Neural crest cell (in vitro differentiated cells): ENCODE measurements at regions not wholly inside any gene's neighbourhood (a gene's known extent, or its start where the extent isn't known, plus 50 kb on each side); places are given as distances from the start of the nearest gene placed in this dataset.

Experiments used
- DNase-seq: peaks from one replicate; pipeline ENCODE4 v3.0.0; 2021; ENCODE audit warnings: low read depth, mixed read lengths, low spot score
- H3K27ac Mint-ChIP-seq: one replicate; pipeline ENCODE4 v1.8.0; 2021; ENCODE audit warnings: mild to moderate bottlenecking, mixed read lengths; ENCODE audit not compliant: unreplicated experiment
- H3K27me3 Mint-ChIP-seq: 2 replicates; pipeline ENCODE4 v1.8.0; 2021; ENCODE audit warnings: low read depth, mild to moderate bottlenecking, mixed read lengths
- H3K36me3 Mint-ChIP-seq: 2 replicates; pipeline ENCODE4 v1.8.0; 2021; ENCODE audit warnings: low read depth, mild to moderate bottlenecking, mixed read lengths
- H3K4me1 Mint-ChIP-seq: 2 replicates; pipeline ENCODE4 v1.8.0; 2021; ENCODE audit warnings: mixed read lengths
- H3K4me3 Mint-ChIP-seq: one replicate; pipeline ENCODE4 v1.8.0; 2021; ENCODE audit warnings: mild to moderate bottlenecking, mixed read lengths
- H3K9me3 Mint-ChIP-seq: 2 replicates; pipeline ENCODE4 v1.8.0; 2021; ENCODE audit warnings: mixed read lengths
- CTCF ChIP-seq: fragments of 200-600 bp; sonication (generic); conservative IDR thresholded peaks from 2 replicates; pipeline ENCODE4 v1.5.0; 2021; ENCODE audit warnings: antibody characterized with exemption, mild to moderate bottlenecking

- Mint-ChIP-seq H3K36me3 (no peaks in the 10 kb centered on the region), H3K27me3 (peaks cover 7% of the 10 kb centered on the region), H3K4me1 (no peaks in the 10 kb centered on the region), H3K27ac (no peak overlapping the region), H3K9me3 (no peaks in the 10 kb centered on the region), H3K4me3 (no peak overlapping the region)
- DNase-seq, result no peak
- TF ChIP-seq CTCF, result no peak
Observed at GRCh38 chr10:117697402-117697801, 154.9 kb downstream of the EMX2 start.

- TF ChIP-seq CTCF, result no peak
- Mint-ChIP-seq H3K27me3 (peaks cover 4% of the 10 kb centered on the region), H3K4me3 (no peak overlapping the region), H3K36me3 (no peaks in the 10 kb centered on the region), H3K27ac (no peak overlapping the region), H3K4me1 (no peaks in the 10 kb centered on the region), H3K9me3 (no peaks in the 10 kb centered on the region)
- DNase-seq, result no peak
Observed at GRCh38 chr10:117698809-117699208, 156.3 kb downstream of the EMX2 start.

GRCh38 chr10:117699436-117700075 lies 157.0 kb downstream of the EMX2 start:
- Mint-ChIP-seq H3K27ac (no peak overlapping the region), H3K4me3 (no peak overlapping the region), H3K27me3 (peaks cover 4% of the 10 kb centered on the region), H3K4me1 (no peaks in the 10 kb centered on the region), H3K36me3 (no peaks in the 10 kb centered on the region), H3K9me3 (no peaks in the 10 kb centered on the region)
- TF ChIP-seq CTCF, result no peak
- no peak for DNase-seq

GRCh38 chr10:117710181-117710798 lies 167.7 kb downstream of the EMX2 start:
- no peak for DNase-seq
- Mint-ChIP-seq H3K9me3 (peaks cover 5% of the 10 kb centered on the region), H3K36me3 (no peaks in the 10 kb centered on the region), H3K27me3 (peaks cover 5% of the 10 kb centered on the region), H3K27ac (no peak overlapping the region), H3K4me3 (no peak overlapping the region), H3K4me1 (no peaks in the 10 kb centered on the region)
- TF ChIP-seq CTCF, result no peak

- no peak overlapping the region for H3K4me3 Mint-ChIP-seq
- no peak for TF ChIP-seq CTCF
- DNase-seq, result no peak
- H3K9me3 Mint-ChIP-seq, result peaks cover 9% of the 10 kb centered on the region
- peaks cover 15% of the 10 kb centered on the region for H3K4me1 Mint-ChIP-seq
- no peak overlapping the region for H3K27ac Mint-ChIP-seq
- H3K36me3 Mint-ChIP-seq, result no peaks in the 10 kb centered on the region
- peaks cover 9% of the 10 kb centered on the region for H3K27me3 Mint-ChIP-seq
Observed at GRCh38 chr10:117716889-117717288, 174.3 kb downstream of the EMX2 start.
